Nucleus accumbens (tissue), 56 donors: ENCODE measurements at regions not wholly inside any gene's neighbourhood (a gene's known extent, or its start where the extent isn't known, plus 50 kb on each side); places are given as distances from the start of the nearest gene placed in this dataset.
A peak's percentile ranks its signal among the peaks of the same experiment; 100 is the strongest.

Source experiments
- DNase-seq, 56 donors: peaks; one replicate each; lab custom pipeline; 2025; lab: John Stamatoyannopoulos, UW

GRCh38 chrX:113950081-113950678, 633.7 kb upstream of the HTR2C start:
- no peak for DNase-seq

GRCh38 chrX:113947548-113947947, 636.3 kb upstream of the HTR2C start:
- no peak for DNase-seq

GRCh38 chrX:113935518-113935917, 648.4 kb upstream of the HTR2C start:
- no peak for DNase-seq

- no peak for DNase-seq
Measured at GRCh38 chrX:113933931-113934330, 650.0 kb upstream of the HTR2C start.

- peak in 1 of 56 donors; percentile 0 for DNase-seq
Measured at GRCh38 chrX:113929004-113929403, 654.9 kb upstream of the HTR2C start.

- no peak for DNase-seq
Measured at GRCh38 chrX:113920661-113921060, 663.2 kb upstream of the HTR2C start.

GRCh38 chrX:113919387-113919786, 664.5 kb upstream of the HTR2C start:
- no peak for DNase-seq

- DNase-seq: no peak
Measured at GRCh38 chrX:113906168-113906567, 677.7 kb upstream of the HTR2C start.

GRCh38 chrX:113892891-113893290, 691.0 kb upstream of the HTR2C start:
- DNase-seq: no peak

- DNase-seq: no peak
Measured at GRCh38 chrX:113892401-113892800, 691.5 kb upstream of the HTR2C start.

- DNase-seq: no peak
Measured at GRCh38 chrX:113873056-113873455, 710.8 kb upstream of the HTR2C start.

GRCh38 chrX:113868711-113869110, 715.2 kb upstream of the HTR2C start:
- no peak for DNase-seq

GRCh38 chrX:113868177-113868576, 715.7 kb upstream of the HTR2C start:
- no peak for DNase-seq

GRCh38 chrX:113849408-113849807, 734.5 kb upstream of the HTR2C start:
- no peak for DNase-seq

GRCh38 chrX:113833096-113834055, 750.5 kb upstream of the HTR2C start:
- DNase-seq: no peak

- DNase-seq: no peak
Measured at GRCh38 chrX:113828470-113828869, 755.4 kb upstream of the HTR2C start.

GRCh38 chrX:113818346-113818745, 765.5 kb upstream of the HTR2C start:
- no peak for DNase-seq

- no peak for DNase-seq
Measured at GRCh38 chrX:113804819-113805218, 779.1 kb upstream of the HTR2C start.

- DNase-seq: no peak
Measured at GRCh38 chrX:113804291-113804690, 779.6 kb upstream of the HTR2C start.

GRCh38 chrX:113802837-113803236, 781.0 kb upstream of the HTR2C start:
- no peak for DNase-seq

- no peak for DNase-seq
Measured at GRCh38 chrX:113800955-113801354, 782.9 kb upstream of the HTR2C start.

- no peak for DNase-seq
Measured at GRCh38 chrX:113793563-113793962, 790.3 kb upstream of the HTR2C start.
